HG03045 (cell line): ENCODE measurements at regions not wholly inside any gene's neighbourhood (a gene's known extent, or its start where the extent isn't known, plus 50 kb on each side); places are given as distances from the start of the nearest gene placed in this dataset.
"Not testable (repeated sequence)": the region's sequence is repeated elsewhere in the genome, so short reads cannot be mapped to it uniquely, and the experiment has no call there.

ENCODE experiments used
- ATAC-seq: cut with Tn5 transposase; IDR thresholded peaks from one replicate; pipeline ENCODE4 v1.9.1; 2021; ENCODE audit warnings: mild to moderate bottlenecking, moderate library complexity; ENCODE audit not compliant: unreplicated experiment

GRCh38 chr16:88161623-88162275, 210.5 kb downstream of the BANP start:
- not testable (repeated sequence) for ATAC-seq

GRCh38 chr16:88162778-88163177, 211.5 kb downstream of the BANP start:
- not testable (repeated sequence) for ATAC-seq

GRCh38 chr16:88164196-88165039, 213.2 kb downstream of the BANP start:
- ATAC-seq, result not testable (repeated sequence)

- ATAC-seq, result not testable (repeated sequence)
These were observed 213.9 kb downstream of the BANP start for GRCh38 chr16:88165040-88165544.

GRCh38 chr16:88165683-88166082, 214.4 kb downstream of the BANP start:
- ATAC-seq, result not testable (repeated sequence)

- ATAC-seq, result not testable (repeated sequence)
These were observed 215.1 kb downstream of the BANP start for GRCh38 chr16:88166209-88166773.

GRCh38 chr16:88167798-88168556, 214.8 kb upstream of the ZNF469 start:
- ATAC-seq, result not testable (repeated sequence)

GRCh38 chr16:88168557-88168949, 214.2 kb upstream of the ZNF469 start:
- ATAC-seq, result not testable (repeated sequence)

- not testable (repeated sequence) for ATAC-seq
These were observed 213.5 kb upstream of the ZNF469 start for GRCh38 chr16:88169136-88169830.

- ATAC-seq, result not testable (repeated sequence)
These were observed 213.0 kb upstream of the ZNF469 start for GRCh38 chr16:88169831-88170165.

GRCh38 chr16:88170528-88170991, 212.2 kb upstream of the ZNF469 start:
- no peak for ATAC-seq

- ATAC-seq, result not testable (repeated sequence)
These were observed 211.6 kb upstream of the ZNF469 start for GRCh38 chr16:88171126-88171525.

GRCh38 chr16:88176184-88176583, 206.6 kb upstream of the ZNF469 start:
- ATAC-seq, result not testable (repeated sequence)

GRCh38 chr16:88176591-88177180, 206.1 kb upstream of the ZNF469 start:
- ATAC-seq, result not testable (repeated sequence)

GRCh38 chr16:88178251-88178650, 204.5 kb upstream of the ZNF469 start:
- not testable (repeated sequence) for ATAC-seq

GRCh38 chr16:88178896-88179295, 203.9 kb upstream of the ZNF469 start:
- ATAC-seq, result not testable (repeated sequence)

GRCh38 chr16:88182967-88183881, 199.5 kb upstream of the ZNF469 start:
- not testable (repeated sequence) for ATAC-seq

GRCh38 chr16:88184053-88184452, 198.7 kb upstream of the ZNF469 start:
- not testable (repeated sequence) for ATAC-seq
